ENCODE measurements at regions not wholly inside any gene's neighbourhood (a gene's known extent, or its start where the extent isn't known, plus 50 kb on each side); places are given as distances from the start of the nearest gene placed in this dataset.

DNA sequence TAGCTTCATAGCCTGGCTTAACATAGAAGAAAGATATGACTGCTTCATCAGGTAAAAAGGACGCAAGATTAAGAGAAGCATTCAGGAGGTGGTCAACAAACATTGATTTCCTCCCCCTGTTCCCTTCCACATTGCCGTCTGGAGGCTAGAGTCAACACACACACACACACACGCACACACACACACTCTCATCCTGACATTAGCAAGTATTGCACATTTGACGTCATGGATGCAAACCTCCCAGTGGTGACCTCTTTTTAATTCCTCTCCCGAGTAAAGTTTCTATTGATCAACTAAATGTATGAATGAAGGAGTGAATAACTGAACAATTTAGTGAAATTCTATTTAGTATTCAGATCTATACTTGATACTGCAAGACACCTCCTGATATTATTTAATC is 332.8 kb downstream of the ELAVL2 start:
- no peaks in the 10 kb centered on the region for H3K9me3 ChIP-seq (ENCODE audit: low read depth, low read length)
- no peak for DNase-seq (ENCODE audit: low read depth, low spot score)
- H3K36me3 ChIP-seq (ENCODE audit: insufficient read depth, low read length): no peaks in the 10 kb centered on the region
- H3K4me3 ChIP-seq: no peak overlapping the region
- no peak overlapping the region for H3K9ac ChIP-seq (ENCODE audit: insufficient read length)
- TF ChIP-seq FOXP2 (optimal IDR thresholded peaks at IDR 0.05; ENCODE audit: control extremely low read depth, extremely low read length, insufficient read depth) (no peak), POLR2AphosphoS5 (IDR thresholded peaks at IDR 0.05; ENCODE audit: borderline replicate concordance, low read depth, low read length) (no peak), EZH2 (IDR thresholded peaks at IDR 0.05) (no peak)
- H3K27ac ChIP-seq: no peak overlapping the region

DNA sequence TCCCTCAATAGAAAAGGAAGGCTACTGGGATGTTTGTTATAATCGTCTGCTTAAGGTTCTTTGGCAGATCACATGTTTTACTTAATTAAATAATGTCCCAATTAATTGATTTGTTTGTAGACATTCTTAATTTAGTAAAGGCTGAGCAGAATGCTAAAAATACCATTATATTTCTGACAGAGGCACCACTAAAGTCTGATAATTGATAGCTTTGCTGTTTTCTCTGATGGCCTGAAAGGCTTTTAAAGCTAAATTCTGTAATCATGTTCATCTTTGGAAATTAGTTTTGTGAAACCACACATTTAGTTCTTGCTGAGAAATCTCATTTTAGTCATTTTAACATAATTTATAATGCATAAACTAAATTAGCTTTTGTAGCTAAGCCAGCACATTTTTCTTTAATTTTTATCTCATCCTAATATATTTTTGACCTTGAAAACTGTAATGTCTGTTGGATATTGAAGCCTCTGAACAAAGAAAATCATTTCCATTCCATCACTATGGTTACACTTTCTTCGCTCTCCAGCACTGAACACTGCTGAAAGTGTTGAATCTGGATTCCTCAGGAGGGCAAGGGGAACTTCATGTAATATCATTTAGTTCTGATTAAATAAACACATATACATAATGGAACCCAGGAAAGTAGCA is 329.4 kb downstream of the ELAVL2 start:
- DNase-seq (ENCODE audit: low read depth, low spot score): no peak
- Histone ChIP-seq H3K9me3 (ENCODE audit: low read depth, low read length) (no peaks in the 10 kb centered on the region), H3K4me3 (no peak overlapping the region), H3K9ac (ENCODE audit: insufficient read length) (no peak overlapping the region), H3K27ac (no peak overlapping the region), H3K36me3 (ENCODE audit: insufficient read depth, low read length) (no peaks in the 10 kb centered on the region)
- TF ChIP-seq FOXP2 (optimal IDR thresholded peaks at IDR 0.05; ENCODE audit: control extremely low read depth, extremely low read length, insufficient read depth) (no peak), EZH2 (IDR thresholded peaks at IDR 0.05) (no peak), POLR2AphosphoS5 (IDR thresholded peaks at IDR 0.05; ENCODE audit: borderline replicate concordance, low read depth, low read length) (no peak)

DNA sequence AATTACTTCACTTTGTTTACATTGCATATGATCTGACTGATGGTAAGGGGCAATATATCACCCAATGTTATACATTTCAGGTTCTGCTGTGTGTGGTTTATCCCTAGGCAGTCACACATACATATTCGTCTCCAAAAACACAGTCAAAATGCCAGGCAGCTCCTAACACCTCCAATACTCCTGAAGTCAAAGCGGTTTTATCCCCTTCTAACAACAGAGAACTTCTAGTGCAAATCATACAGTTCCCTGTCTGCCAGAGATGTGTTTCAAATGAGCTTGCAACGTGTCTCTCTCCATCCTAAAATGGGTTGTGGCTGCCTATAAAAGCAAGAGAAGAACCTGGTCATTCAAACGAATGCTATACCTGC is 328.9 kb downstream of the ELAVL2 start:
- H3K4me3 ChIP-seq: no peak overlapping the region
- H3K9ac ChIP-seq (ENCODE audit: insufficient read length): no peak overlapping the region

DNA sequence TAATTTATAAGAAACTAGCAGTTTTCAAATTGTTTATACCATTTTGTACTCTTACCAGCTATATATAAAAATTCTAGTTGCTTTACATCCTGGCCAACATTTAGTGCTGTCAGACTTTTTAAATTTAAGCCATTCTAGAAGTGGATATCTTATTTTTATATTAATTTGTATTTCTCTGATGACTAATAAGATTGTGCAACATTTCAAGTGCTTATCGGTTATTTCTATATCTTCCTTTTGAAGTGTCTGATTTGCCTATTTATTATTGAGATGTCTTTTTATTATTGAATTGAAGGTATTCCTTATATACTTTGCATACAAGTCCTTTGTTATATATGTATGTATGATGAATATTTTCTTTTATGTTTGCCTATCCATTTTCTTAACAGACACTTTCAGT is 324.0 kb downstream of the ELAVL2 start:
- Histone ChIP-seq H3K4me3 (no peak overlapping the region), H3K27ac (no peak overlapping the region), H3K36me3 (ENCODE audit: insufficient read depth, low read length) (no peaks in the 10 kb centered on the region), H3K9me3 (ENCODE audit: low read depth, low read length) (no peaks in the 10 kb centered on the region), H3K9ac (ENCODE audit: insufficient read length) (no peak overlapping the region)
- no peak for DNase-seq (ENCODE audit: low read depth, low spot score)
- TF ChIP-seq POLR2AphosphoS5 (IDR thresholded peaks at IDR 0.05; ENCODE audit: borderline replicate concordance, low read depth, low read length): no peak
- TF ChIP-seq FOXP2 (optimal IDR thresholded peaks at IDR 0.05; ENCODE audit: control extremely low read depth, extremely low read length, insufficient read depth): no peak
- no peak for TF ChIP-seq EZH2 (IDR thresholded peaks at IDR 0.05)

More for the DNA sequence above, 328.9 kb downstream of the ELAVL2 start:
- no peak overlapping the region for H3K27ac ChIP-seq
- DNase-seq (ENCODE audit: low read depth, low spot score): no peak
- TF ChIP-seq POLR2AphosphoS5 (IDR thresholded peaks at IDR 0.05; ENCODE audit: borderline replicate concordance, low read depth, low read length): no peak
- no peak for TF ChIP-seq EZH2 (IDR thresholded peaks at IDR 0.05)
- TF ChIP-seq FOXP2 (optimal IDR thresholded peaks at IDR 0.05; ENCODE audit: control extremely low read depth, extremely low read length, insufficient read depth): no peak
- H3K36me3 ChIP-seq (ENCODE audit: insufficient read depth, low read length): no peaks in the 10 kb centered on the region
- no peaks in the 10 kb centered on the region for H3K9me3 ChIP-seq (ENCODE audit: low read depth, low read length)

DNA sequence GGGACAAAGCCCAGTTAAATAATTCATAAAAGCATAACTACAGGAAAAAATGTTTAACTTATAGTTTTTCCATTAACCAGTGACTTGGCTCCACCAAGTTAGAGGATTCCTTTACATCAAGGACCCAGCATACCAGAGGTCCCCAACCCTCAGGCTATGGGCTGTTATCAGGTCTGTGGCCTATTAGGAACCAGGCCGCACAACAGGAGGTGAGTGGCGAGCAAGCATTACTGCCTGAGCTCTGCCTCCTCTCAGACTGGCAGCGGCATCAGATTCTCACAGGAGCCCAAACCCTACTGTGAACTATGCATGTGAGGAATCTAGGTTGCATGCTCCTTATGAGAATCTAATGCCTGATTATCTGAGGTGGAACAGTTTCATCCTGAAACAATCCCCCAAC is 303.1 kb downstream of the ELAVL2 start:
- Histone ChIP-seq H3K4me3 (no peak overlapping the region), H3K27ac (no peak overlapping the region), H3K9me3 (ENCODE audit: low read depth, low read length) (no peaks in the 10 kb centered on the region), H3K36me3 (ENCODE audit: insufficient read depth, low read length) (no peaks in the 10 kb centered on the region), H3K9ac (ENCODE audit: insufficient read length) (no peak overlapping the region)
- TF ChIP-seq EZH2 (IDR thresholded peaks at IDR 0.05) (no peak), FOXP2 (optimal IDR thresholded peaks at IDR 0.05; ENCODE audit: control extremely low read depth, extremely low read length, insufficient read depth) (no peak), POLR2AphosphoS5 (IDR thresholded peaks at IDR 0.05; ENCODE audit: borderline replicate concordance, low read depth, low read length) (no peak)
- DNase-seq (ENCODE audit: low read depth, low spot score): no peak

DNA sequence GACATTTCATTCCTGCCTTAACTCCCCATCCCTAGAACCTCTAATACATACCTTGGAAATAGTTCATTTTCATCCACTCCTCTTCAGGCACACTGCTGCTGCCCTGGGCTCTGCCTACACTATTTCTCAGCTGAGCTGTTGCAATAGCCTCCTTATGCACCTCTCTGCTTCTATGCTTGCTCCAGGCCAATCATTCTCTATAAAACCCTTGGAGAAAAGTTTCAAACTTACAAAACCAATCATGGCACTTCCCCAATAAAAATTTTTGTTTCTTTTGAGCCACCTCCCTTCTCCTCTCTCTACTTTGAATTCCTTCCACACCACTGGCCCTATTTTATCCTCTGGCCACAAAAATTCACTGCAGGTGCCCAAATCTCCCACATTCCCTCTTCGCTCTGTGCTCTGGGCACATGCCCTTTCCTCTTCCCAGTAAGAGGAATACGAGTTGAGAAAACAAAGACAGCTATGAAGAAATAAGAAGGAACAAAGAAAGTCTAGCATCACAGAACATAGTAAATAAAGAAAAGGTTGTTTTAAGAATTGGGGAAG is 301.4 kb downstream of the ELAVL2 start:
- Histone ChIP-seq H3K9me3 (ENCODE audit: low read depth, low read length) (no peaks in the 10 kb centered on the region), H3K27ac (no peak overlapping the region), H3K36me3 (ENCODE audit: insufficient read depth, low read length) (no peaks in the 10 kb centered on the region), H3K4me3 (no peak overlapping the region), H3K9ac (ENCODE audit: insufficient read length) (no peak overlapping the region)
- no peak for DNase-seq (ENCODE audit: low read depth, low spot score)
- no peak for TF ChIP-seq POLR2AphosphoS5 (IDR thresholded peaks at IDR 0.05; ENCODE audit: borderline replicate concordance, low read depth, low read length)
- TF ChIP-seq FOXP2 (optimal IDR thresholded peaks at IDR 0.05; ENCODE audit: control extremely low read depth, extremely low read length, insufficient read depth): no peak
- no peak for TF ChIP-seq EZH2 (IDR thresholded peaks at IDR 0.05)

DNA sequence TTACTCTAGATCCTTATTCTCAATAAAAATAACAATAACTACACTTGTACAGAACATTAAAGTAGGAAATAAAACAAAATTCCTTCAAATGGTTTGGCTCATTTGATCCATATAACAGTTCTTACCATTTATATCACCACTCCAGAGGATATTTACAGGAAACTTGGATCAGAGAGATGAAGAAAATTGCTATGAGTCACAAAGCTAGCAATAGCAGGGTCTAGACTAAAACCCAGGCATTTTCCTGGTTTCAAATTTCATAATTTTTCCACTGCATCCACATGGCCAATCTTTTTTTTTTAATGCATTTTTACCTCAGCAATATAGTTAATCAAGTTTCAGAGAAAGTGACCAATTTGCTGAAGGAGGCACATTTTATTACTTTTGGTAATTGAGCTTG is 299.2 kb downstream of the ELAVL2 start:
- DNase-seq (ENCODE audit: low read depth, low spot score): no peak
- Histone ChIP-seq H3K9me3 (ENCODE audit: low read depth, low read length) (no peaks in the 10 kb centered on the region), H3K36me3 (ENCODE audit: insufficient read depth, low read length) (no peaks in the 10 kb centered on the region), H3K9ac (ENCODE audit: insufficient read length) (no peak overlapping the region), H3K4me3 (no peak overlapping the region), H3K27ac (no peak overlapping the region)
- TF ChIP-seq EZH2 (IDR thresholded peaks at IDR 0.05) (no peak), FOXP2 (optimal IDR thresholded peaks at IDR 0.05; ENCODE audit: control extremely low read depth, extremely low read length, insufficient read depth) (no peak)

DNA sequence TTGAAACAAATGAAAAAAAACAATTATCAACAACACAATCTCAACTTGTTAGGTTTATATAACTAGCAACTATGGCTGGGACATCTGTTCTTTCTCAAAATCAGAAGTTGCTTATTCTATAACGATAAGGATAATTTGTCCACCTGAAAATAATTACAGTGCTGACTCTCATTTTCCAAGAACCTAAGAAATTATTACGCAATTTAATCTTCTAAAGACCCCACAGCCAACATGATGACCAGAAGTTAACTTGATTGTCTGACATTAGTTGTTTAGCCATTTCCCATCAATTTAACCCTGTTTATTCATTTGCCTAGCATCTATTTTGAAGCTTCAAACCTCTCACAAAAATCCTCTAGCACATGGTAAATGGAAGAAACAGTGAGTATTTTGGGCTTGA is 293.8 kb downstream of the ELAVL2 start:
- Histone ChIP-seq H3K36me3 (ENCODE audit: insufficient read depth, low read length) (no peaks in the 10 kb centered on the region), H3K9ac (ENCODE audit: insufficient read length) (no peak overlapping the region), H3K27ac (no peak overlapping the region), H3K4me3 (no peak overlapping the region), H3K9me3 (ENCODE audit: low read depth, low read length) (no peaks in the 10 kb centered on the region)
- no peak for DNase-seq (ENCODE audit: low read depth, low spot score)
- TF ChIP-seq POLR2AphosphoS5 (IDR thresholded peaks at IDR 0.05; ENCODE audit: borderline replicate concordance, low read depth, low read length) (no peak), FOXP2 (optimal IDR thresholded peaks at IDR 0.05; ENCODE audit: control extremely low read depth, extremely low read length, insufficient read depth) (no peak), EZH2 (IDR thresholded peaks at IDR 0.05) (no peak)
